Loucy (cell line): ENCODE measurements at regions not wholly inside any gene's neighbourhood (a gene's known extent, or its start where the extent isn't known, plus 50 kb on each side); places are given as distances from the start of the nearest gene placed in this dataset.

Source experiments
- H2AFZ ChIP-seq: fragments of 200-600 bp; sonication (generic); 2 replicates; pipeline ENCODE4 v1.6.0; 2016; ENCODE audit warnings: antibody characterized with exemption, mild to moderate bottlenecking, low read length, moderate library complexity
- H3F3A ChIP-seq: fragments of 200-600 bp; 2 replicates; pipeline ENCODE4 v1.6.0; 2016; ENCODE audit warnings: antibody characterized with exemption, low read depth, mild to moderate bottlenecking
- H3K27me3 ChIP-seq: fragments of 200-600 bp; sonication (generic); 2 replicates; pipeline ENCODE4 v1.6.1; 2014; ENCODE audit warnings: low read length, mild to moderate bottlenecking; ENCODE audit not compliant: insufficient read depth, poor library complexity, severe bottlenecking
- H3K36me3 ChIP-seq: fragments of 200-600 bp; sonication (generic); 2 replicates; pipeline ENCODE4 v1.6.1; 2016; ENCODE audit warnings: low read length; ENCODE audit not compliant: insufficient read depth
- H3K4me1 ChIP-seq: fragments of 200-600 bp; sonication (generic); 2 replicates; pipeline ENCODE4 v1.5.1; 2014; ENCODE audit warnings: low read length, mild to moderate bottlenecking; ENCODE audit not compliant: insufficient read depth, poor library complexity, severe bottlenecking
- H3K4me2 ChIP-seq: fragments of 200-600 bp; sonication (generic); 2 replicates; pipeline ENCODE4 v1.6.0; 2014; ENCODE audit warnings: antibody characterized with exemption, low read length, low read depth, mild to moderate bottlenecking; ENCODE audit not compliant: poor library complexity, severe bottlenecking
- H3K4me3 ChIP-seq: fragments of 200-600 bp; sonication (generic); 2 replicates; pipeline ENCODE4 v1.5.1; 2014; ENCODE audit warnings: low read length, mild to moderate bottlenecking, mixed read lengths; ENCODE audit not compliant: poor library complexity, severe bottlenecking
- H3K79me2 ChIP-seq: fragments of 200-600 bp; sonication (generic); 2 replicates; pipeline ENCODE4 v1.6.1; 2014; ENCODE audit warnings: low read length; ENCODE audit not compliant: insufficient read depth
- H3K9ac ChIP-seq: fragments of 200-600 bp; sonication (generic); 2 replicates; pipeline ENCODE4 v1.6.0; 2014; ENCODE audit warnings: mild to moderate bottlenecking, low read depth, low read length, moderate library complexity; ENCODE audit not compliant: poor library complexity, severe bottlenecking
- H3K9me2 ChIP-seq: fragments of 200-600 bp; sonication (generic); replicated peaks from 2 replicates; pipeline ENCODE4 v1.6.1; 2016; ENCODE audit warnings: low read depth, low read length, mixed read lengths
- H3K9me3 ChIP-seq: fragments of 200-600 bp; sonication (generic); 2 replicates; pipeline ENCODE4 v1.6.1; 2014; ENCODE audit warnings: mild to moderate bottlenecking, antibody characterized with exemption, low read length, low read depth; ENCODE audit not compliant: insufficient read depth
- H4K20me1 ChIP-seq: fragments of 200-600 bp; sonication (generic); 2 replicates; pipeline ENCODE4 v1.6.0; 2014; ENCODE audit warnings: antibody characterized with exemption, low read length, mild to moderate bottlenecking; ENCODE audit not compliant: insufficient read depth, poor library complexity, severe bottlenecking
- EZH2phosphoT487 ChIP-seq: fragments of 200-600 bp; IDR thresholded peaks from 2 replicates; pipeline ENCODE4 v1.6.1; 2018; ENCODE audit warnings: antibody characterized with exemption, mild to moderate bottlenecking, moderate library complexity, borderline replicate concordance
- TF ChIP-seq, protein P1 (sequence below): fragments of 200-600 bp; sonication (generic); conservative IDR thresholded peaks from 2 replicates; pipeline ENCODE4 v1.5.1; 2014; ENCODE audit warnings: mild to moderate bottlenecking, antibody characterized with exemption, low read length

DNA sequence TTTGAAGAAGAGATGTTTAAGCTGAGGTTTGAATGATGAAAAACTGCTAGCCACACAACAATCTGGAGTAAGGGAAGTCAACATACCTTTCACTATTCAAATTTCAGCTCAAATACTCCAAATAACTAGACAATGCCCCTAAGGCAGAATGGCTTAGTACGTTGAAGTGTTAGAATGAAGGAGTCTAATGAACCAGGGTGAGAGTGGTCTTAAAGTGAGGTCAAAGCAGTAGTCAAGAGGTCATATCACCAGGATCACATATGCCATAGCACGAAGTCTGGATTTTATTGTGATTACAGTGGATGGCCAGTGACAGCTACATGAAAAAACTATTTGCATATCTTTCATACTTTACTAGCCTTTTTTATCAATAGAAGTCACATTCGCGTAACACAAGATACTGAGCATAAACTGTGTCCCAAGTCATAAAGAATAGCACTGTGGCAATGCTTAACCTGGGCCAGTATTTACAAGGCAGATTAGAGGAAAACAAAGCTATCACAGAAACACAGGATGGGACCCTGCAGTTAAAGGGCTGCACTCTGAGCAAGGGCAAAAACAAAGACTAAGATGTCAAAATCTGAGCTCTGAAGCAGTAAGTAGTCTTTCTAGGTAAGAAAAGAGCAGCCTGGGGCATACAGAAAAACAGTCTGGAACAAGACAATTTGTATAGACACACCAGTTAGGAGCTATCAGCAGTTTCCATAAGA, 61.5 kb downstream of the HYCC1 start:
- Histone ChIP-seq H3K79me2 (no peaks in the 10 kb centered on the region), H3K4me1 (no peaks in the 10 kb centered on the region), H3K9ac (no peak overlapping the region), H3K4me2 (no peak overlapping the region), H2AFZ (no peak overlapping the region), H4K20me1 (no peaks in the 10 kb centered on the region), H3K4me3 (no peak overlapping the region), H3K36me3 (no peaks in the 10 kb centered on the region; the same call in none of the 2 replicates), H3K9me2 (no peaks in the 10 kb centered on the region), H3K27me3 (no peaks in the 10 kb centered on the region), H3K9me3 (no peaks in the 10 kb centered on the region), H3F3A (no peaks in the 10 kb centered on the region)
- TF ChIP-seq EZH2phosphoT487: no peak
- TF ChIP-seq, protein P1, sequence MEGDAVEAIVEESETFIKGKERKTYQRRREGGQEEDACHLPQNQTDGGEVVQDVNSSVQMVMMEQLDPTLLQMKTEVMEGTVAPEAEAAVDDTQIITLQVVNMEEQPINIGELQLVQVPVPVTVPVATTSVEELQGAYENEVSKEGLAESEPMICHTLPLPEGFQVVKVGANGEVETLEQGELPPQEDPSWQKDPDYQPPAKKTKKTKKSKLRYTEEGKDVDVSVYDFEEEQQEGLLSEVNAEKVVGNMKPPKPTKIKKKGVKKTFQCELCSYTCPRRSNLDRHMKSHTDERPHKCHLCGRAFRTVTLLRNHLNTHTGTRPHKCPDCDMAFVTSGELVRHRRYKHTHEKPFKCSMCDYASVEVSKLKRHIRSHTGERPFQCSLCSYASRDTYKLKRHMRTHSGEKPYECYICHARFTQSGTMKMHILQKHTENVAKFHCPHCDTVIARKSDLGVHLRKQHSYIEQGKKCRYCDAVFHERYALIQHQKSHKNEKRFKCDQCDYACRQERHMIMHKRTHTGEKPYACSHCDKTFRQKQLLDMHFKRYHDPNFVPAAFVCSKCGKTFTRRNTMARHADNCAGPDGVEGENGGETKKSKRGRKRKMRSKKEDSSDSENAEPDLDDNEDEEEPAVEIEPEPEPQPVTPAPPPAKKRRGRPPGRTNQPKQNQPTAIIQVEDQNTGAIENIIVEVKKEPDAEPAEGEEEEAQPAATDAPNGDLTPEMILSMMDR: no peak

DNA sequence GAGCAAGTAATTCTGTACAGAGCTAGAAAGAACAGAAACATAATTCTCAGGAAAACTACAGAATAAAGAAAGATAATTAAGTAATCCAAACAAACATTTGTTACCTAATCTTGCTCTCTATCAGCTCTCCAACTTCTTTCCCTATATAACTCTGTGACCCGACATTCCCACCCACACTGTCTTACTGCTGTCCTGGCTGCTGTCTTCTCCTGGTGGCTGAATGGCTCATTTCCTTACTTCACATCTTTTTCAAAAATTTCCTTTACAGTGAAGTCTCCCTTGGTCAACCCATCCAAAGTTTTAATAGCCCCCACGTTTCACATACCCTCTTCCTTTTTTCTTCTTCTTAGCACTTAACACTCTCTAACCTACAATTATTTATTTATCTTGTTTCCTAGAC, 64.0 kb downstream of the HYCC1 start:
- Histone ChIP-seq H3K9ac (no peak overlapping the region), H4K20me1 (no peaks in the 10 kb centered on the region), H3F3A (no peaks in the 10 kb centered on the region), H3K4me1 (no peaks in the 10 kb centered on the region), H3K9me3 (no peaks in the 10 kb centered on the region), H3K4me3 (no peak overlapping the region), H3K9me2 (no peaks in the 10 kb centered on the region), H3K27me3 (no peaks in the 10 kb centered on the region), H3K4me2 (no peak overlapping the region), H2AFZ (no peak overlapping the region), H3K79me2 (no peaks in the 10 kb centered on the region), H3K36me3 (peaks cover 10% of the 10 kb centered on the region)
- TF ChIP-seq, protein P1: no peak
- TF ChIP-seq EZH2phosphoT487: no peak

DNA sequence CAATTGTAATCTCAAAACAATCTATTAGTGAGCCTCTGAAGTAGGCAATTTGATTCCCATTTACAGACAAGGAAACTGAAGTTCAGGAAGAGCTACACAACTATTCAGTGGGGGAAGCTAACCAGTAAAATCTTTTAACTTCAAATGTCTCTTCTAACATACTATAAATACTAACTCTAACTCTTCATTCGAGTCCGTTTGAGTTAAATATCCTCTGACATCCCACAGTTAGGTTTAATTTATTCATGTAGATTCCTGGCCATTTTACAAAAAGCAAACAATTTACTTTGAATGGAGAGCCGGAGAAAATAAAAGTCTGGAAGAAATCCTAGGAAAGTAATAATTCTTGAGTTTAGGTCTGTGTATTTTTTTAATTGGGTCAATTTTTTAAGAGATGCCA, 64.7 kb downstream of the HYCC1 start:
- Histone ChIP-seq H3K9ac (no peak overlapping the region), H3F3A (no peaks in the 10 kb centered on the region), H3K9me3 (no peaks in the 10 kb centered on the region), H3K4me1 (no peaks in the 10 kb centered on the region), H4K20me1 (no peaks in the 10 kb centered on the region), H3K9me2 (no peaks in the 10 kb centered on the region), H3K79me2 (no peaks in the 10 kb centered on the region), H3K4me2 (no peak overlapping the region), H3K27me3 (no peaks in the 10 kb centered on the region), H2AFZ (no peak overlapping the region), H3K36me3 (peaks cover 13% of the 10 kb centered on the region), H3K4me3 (no peak overlapping the region)
- TF ChIP-seq, protein P1: no peak
